ENCODE measurements at regions not wholly inside any gene's neighbourhood (a gene's known extent, or its start where the extent isn't known, plus 50 kb on each side); places are given as distances from the start of the nearest gene placed in this dataset.

- H3K36me3 ChIP-seq (ENCODE audit: control insufficient read depth, insufficient read depth, low read length) = no peaks in the 10 kb centered on the region
- no peak overlapping the region for H3K4me3 ChIP-seq (ENCODE audit: extremely low read depth, insufficient read depth, low read length, poor library complexity, severe bottlenecking)
- H3K9me3 ChIP-seq (ENCODE audit: control insufficient read depth, low read length) = no peaks in the 10 kb centered on the region
- 89 to 100% methylated on average over 2 of the region's 3 CpGs for WGBS, 2 experiments (ENCODE audit: insufficient coverage in 2 of 2)
- H3K4me1 ChIP-seq (ENCODE audit: control insufficient read depth, insufficient read depth, low read length, poor library complexity, severe bottlenecking) = no peaks in the 10 kb centered on the region
- no peak overlapping the region for H3K27ac ChIP-seq (ENCODE audit: low read depth, low read length, severe bottlenecking)
Observed at GRCh38 chr3:106710596-106710995, 666.6 kb upstream of the CCDC54 start.

GRCh38 chr3:106711650-106712049, 665.6 kb upstream of the CCDC54 start:
- Histone ChIP-seq H3K27ac (ENCODE audit: low read depth, low read length, severe bottlenecking) (no peak overlapping the region), H3K36me3 (ENCODE audit: control insufficient read depth, insufficient read depth, low read length) (no peaks in the 10 kb centered on the region), H3K4me3 (ENCODE audit: extremely low read depth, insufficient read depth, low read length, poor library complexity, severe bottlenecking) (no peak overlapping the region), H3K4me1 (ENCODE audit: control insufficient read depth, insufficient read depth, low read length, poor library complexity, severe bottlenecking) (no peaks in the 10 kb centered on the region), H3K9me3 (ENCODE audit: control insufficient read depth, low read length) (no peaks in the 10 kb centered on the region)
- no CpG with 5 or more reads among the region's 1 CpG for WGBS, 2 experiments (ENCODE audit: insufficient coverage in 2 of 2)

- no peak overlapping the region for H3K27ac ChIP-seq (ENCODE audit: low read depth, low read length, severe bottlenecking)
- H3K4me3 ChIP-seq (ENCODE audit: extremely low read depth, insufficient read depth, low read length, poor library complexity, severe bottlenecking) = no peak overlapping the region
- no peaks in the 10 kb centered on the region for H3K9me3 ChIP-seq (ENCODE audit: control insufficient read depth, low read length)
- no peaks in the 10 kb centered on the region for H3K4me1 ChIP-seq (ENCODE audit: control insufficient read depth, insufficient read depth, low read length, poor library complexity, severe bottlenecking)
- H3K36me3 ChIP-seq (ENCODE audit: control insufficient read depth, insufficient read depth, low read length) = no peaks in the 10 kb centered on the region
Observed at GRCh38 chr3:106714400-106714799, 662.8 kb upstream of the CCDC54 start.

- H3K4me3 ChIP-seq (ENCODE audit: extremely low read depth, insufficient read depth, low read length, poor library complexity, severe bottlenecking) = no peak overlapping the region
- H3K36me3 ChIP-seq (ENCODE audit: control insufficient read depth, insufficient read depth, low read length) = no peaks in the 10 kb centered on the region
- 79 to 100% methylated on average over 3 of the region's 3 CpGs for WGBS, 2 experiments (ENCODE audit: insufficient coverage in 2 of 2)
- H3K27ac ChIP-seq (ENCODE audit: low read depth, low read length, severe bottlenecking) = no peak overlapping the region
- no peaks in the 10 kb centered on the region for H3K4me1 ChIP-seq (ENCODE audit: control insufficient read depth, insufficient read depth, low read length, poor library complexity, severe bottlenecking)
- no peaks in the 10 kb centered on the region for H3K9me3 ChIP-seq (ENCODE audit: control insufficient read depth, low read length)
Observed at GRCh38 chr3:106715286-106715685, 662.0 kb upstream of the CCDC54 start.

GRCh38 chr3:106717178-106717780, 660.0 kb upstream of the CCDC54 start:
- Histone ChIP-seq H3K4me1 (ENCODE audit: control insufficient read depth, insufficient read depth, low read length, poor library complexity, severe bottlenecking) (no peaks in the 10 kb centered on the region), H3K4me3 (ENCODE audit: extremely low read depth, insufficient read depth, low read length, poor library complexity, severe bottlenecking) (no peak overlapping the region), H3K27ac (ENCODE audit: low read depth, low read length, severe bottlenecking) (no peak overlapping the region), H3K9me3 (ENCODE audit: control insufficient read depth, low read length) (peaks cover 5% of the 10 kb centered on the region), H3K36me3 (ENCODE audit: control insufficient read depth, insufficient read depth, low read length) (no peaks in the 10 kb centered on the region)
- 100% methylated on average over 1 of the region's 1 CpG for WGBS, 2 experiments (ENCODE audit: insufficient coverage in 2 of 2)

- no peaks in the 10 kb centered on the region for H3K4me1 ChIP-seq (ENCODE audit: control insufficient read depth, insufficient read depth, low read length, poor library complexity, severe bottlenecking)
- no peak overlapping the region for H3K4me3 ChIP-seq (ENCODE audit: extremely low read depth, insufficient read depth, low read length, poor library complexity, severe bottlenecking)
- H3K36me3 ChIP-seq (ENCODE audit: control insufficient read depth, insufficient read depth, low read length) = no peaks in the 10 kb centered on the region
- peaks cover 5% of the 10 kb centered on the region for H3K9me3 ChIP-seq (ENCODE audit: control insufficient read depth, low read length)
- H3K27ac ChIP-seq (ENCODE audit: low read depth, low read length, severe bottlenecking) = no peak overlapping the region
Observed at GRCh38 chr3:106719077-106719476, 658.2 kb upstream of the CCDC54 start.

- 63% methylated on average over 1 of the region's 2 CpGs; no CpG with 5 or more reads in 1 of the 2 experiments for WGBS, 2 experiments (ENCODE audit: insufficient coverage in 2 of 2)
- no peaks in the 10 kb centered on the region for H3K4me1 ChIP-seq (ENCODE audit: control insufficient read depth, insufficient read depth, low read length, poor library complexity, severe bottlenecking)
Observed at GRCh38 chr3:106719583-106719982, 657.7 kb upstream of the CCDC54 start.

GRCh38 chr3:106720510-106720909, 656.7 kb upstream of the CCDC54 start:
- no peak overlapping the region for H3K4me3 ChIP-seq (ENCODE audit: extremely low read depth, insufficient read depth, low read length, poor library complexity, severe bottlenecking)
- WGBS, 2 experiments (ENCODE audit: insufficient coverage in 2 of 2) = 79 to 98% methylated on average over 9 of the region's 9 CpGs
- H3K9me3 ChIP-seq (ENCODE audit: control insufficient read depth, low read length) = peaks cover 5% of the 10 kb centered on the region
- H3K4me1 ChIP-seq (ENCODE audit: control insufficient read depth, insufficient read depth, low read length, poor library complexity, severe bottlenecking) = no peaks in the 10 kb centered on the region
- no peaks in the 10 kb centered on the region for H3K36me3 ChIP-seq (ENCODE audit: control insufficient read depth, insufficient read depth, low read length)
- H3K27ac ChIP-seq (ENCODE audit: low read depth, low read length, severe bottlenecking) = no peak overlapping the region

More at GRCh38 chr3:106719583-106719982, 657.7 kb upstream of the CCDC54 start:
- H3K36me3 ChIP-seq (ENCODE audit: control insufficient read depth, insufficient read depth, low read length) = no peaks in the 10 kb centered on the region
- no peak overlapping the region for H3K4me3 ChIP-seq (ENCODE audit: extremely low read depth, insufficient read depth, low read length, poor library complexity, severe bottlenecking)
- no peak overlapping the region for H3K27ac ChIP-seq (ENCODE audit: low read depth, low read length, severe bottlenecking)
- peaks cover 5% of the 10 kb centered on the region for H3K9me3 ChIP-seq (ENCODE audit: control insufficient read depth, low read length)

GRCh38 chr3:106725566-106725965, 651.7 kb upstream of the CCDC54 start:
- Histone ChIP-seq H3K4me3 (ENCODE audit: extremely low read depth, insufficient read depth, low read length, poor library complexity, severe bottlenecking) (no peak overlapping the region), H3K9me3 (ENCODE audit: control insufficient read depth, low read length) (peaks cover 5% of the 10 kb centered on the region), H3K4me1 (ENCODE audit: control insufficient read depth, insufficient read depth, low read length, poor library complexity, severe bottlenecking) (peaks cover 9% of the 10 kb centered on the region), H3K36me3 (ENCODE audit: control insufficient read depth, insufficient read depth, low read length) (no peaks in the 10 kb centered on the region), H3K27ac (ENCODE audit: low read depth, low read length, severe bottlenecking) (no peak overlapping the region)
- WGBS, 2 experiments (ENCODE audit: insufficient coverage in 2 of 2) = 100% methylated on average over 1 of the region's 3 CpGs; no CpG with 5 or more reads in 1 of the 2 experiments

- H3K4me1 ChIP-seq (ENCODE audit: control insufficient read depth, insufficient read depth, low read length, poor library complexity, severe bottlenecking) = peaks cover 9% of the 10 kb centered on the region
- WGBS, 2 experiments (ENCODE audit: insufficient coverage in 2 of 2) = 72 to 83% methylated on average over 2 of the region's 5 CpGs
- peak overlapping the region; percentile 92 for H3K27ac ChIP-seq (ENCODE audit: low read depth, low read length, severe bottlenecking)
- no peaks in the 10 kb centered on the region for H3K9me3 ChIP-seq (ENCODE audit: control insufficient read depth, low read length)
- H3K4me3 ChIP-seq (ENCODE audit: extremely low read depth, insufficient read depth, low read length, poor library complexity, severe bottlenecking) = no peak overlapping the region
- no peaks in the 10 kb centered on the region for H3K36me3 ChIP-seq (ENCODE audit: control insufficient read depth, insufficient read depth, low read length)
Observed at GRCh38 chr3:106728315-106729098, 648.7 kb upstream of the CCDC54 start.

- H3K27ac ChIP-seq (ENCODE audit: low read depth, low read length, severe bottlenecking) = no peak overlapping the region
- no peaks in the 10 kb centered on the region for H3K9me3 ChIP-seq (ENCODE audit: control insufficient read depth, low read length)
- WGBS, 2 experiments (ENCODE audit: insufficient coverage in 2 of 2) = 80% methylated on average over 1 of the region's 1 CpG; no CpG with 5 or more reads in 1 of the 2 experiments
- H3K36me3 ChIP-seq (ENCODE audit: control insufficient read depth, insufficient read depth, low read length) = no peaks in the 10 kb centered on the region
- H3K4me3 ChIP-seq (ENCODE audit: extremely low read depth, insufficient read depth, low read length, poor library complexity, severe bottlenecking) = no peak overlapping the region
- peaks cover 9% of the 10 kb centered on the region for H3K4me1 ChIP-seq (ENCODE audit: control insufficient read depth, insufficient read depth, low read length, poor library complexity, severe bottlenecking)
Observed at GRCh38 chr3:106729481-106729880, 647.8 kb upstream of the CCDC54 start.
